Effector memory CD8-positive, alpha-beta T cell (primary cell): ENCODE measurements at regions not wholly inside any gene's neighbourhood (a gene's known extent, or its start where the extent isn't known, plus 50 kb on each side); places are given as distances from the start of the nearest gene placed in this dataset.

ENCODE experiments used
- ATAC-seq: fragments of 150-1000 bp; cut with Tn5 transposase; replicated peaks from 2 replicates; pipeline ENCODE4 v1.10.0; 2021; ENCODE audit warnings: mild to moderate bottlenecking, moderate library complexity
- DNase-seq, 3 experiments: peaks; one replicate each; pipeline ENCODE4 v3.0.0; 2021
- H3K27ac Mint-ChIP-seq, 2 donors: one replicate each; pipeline ENCODE4 v1.8.0; 2022; ENCODE audit warnings: mild to moderate bottlenecking in 2 of 2, mixed read lengths in 2 of 2, moderate library complexity in 2 of 2
- H3K27me3 Mint-ChIP-seq, 2 donors: one replicate each; pipeline ENCODE4 v1.8.0; 2022; ENCODE audit warnings: mixed read lengths in 2 of 2
- H3K36me3 Mint-ChIP-seq: one replicate; pipeline ENCODE4 v1.8.0; 2022; ENCODE audit warnings: mild to moderate bottlenecking, moderate library complexity, mixed read lengths; ENCODE audit not compliant: insufficient read depth
- H3K4me1 Mint-ChIP-seq, 2 donors: one replicate each; pipeline ENCODE4 v1.8.0; 2022; ENCODE audit warnings: low read depth in 2 of 2, mixed read lengths in 2 of 2
- H3K4me3 Mint-ChIP-seq, 2 donors: one replicate each; pipeline ENCODE4 v1.8.0; 2022; ENCODE audit warnings: mild to moderate bottlenecking in 2 of 2, mixed read lengths in 2 of 2, moderate library complexity in 2 of 2
- H3K9me3 Mint-ChIP-seq, 2 donors: one replicate each; pipeline ENCODE4 v1.8.0; 2022; ENCODE audit warnings: mixed read lengths in 2 of 2

DNA sequence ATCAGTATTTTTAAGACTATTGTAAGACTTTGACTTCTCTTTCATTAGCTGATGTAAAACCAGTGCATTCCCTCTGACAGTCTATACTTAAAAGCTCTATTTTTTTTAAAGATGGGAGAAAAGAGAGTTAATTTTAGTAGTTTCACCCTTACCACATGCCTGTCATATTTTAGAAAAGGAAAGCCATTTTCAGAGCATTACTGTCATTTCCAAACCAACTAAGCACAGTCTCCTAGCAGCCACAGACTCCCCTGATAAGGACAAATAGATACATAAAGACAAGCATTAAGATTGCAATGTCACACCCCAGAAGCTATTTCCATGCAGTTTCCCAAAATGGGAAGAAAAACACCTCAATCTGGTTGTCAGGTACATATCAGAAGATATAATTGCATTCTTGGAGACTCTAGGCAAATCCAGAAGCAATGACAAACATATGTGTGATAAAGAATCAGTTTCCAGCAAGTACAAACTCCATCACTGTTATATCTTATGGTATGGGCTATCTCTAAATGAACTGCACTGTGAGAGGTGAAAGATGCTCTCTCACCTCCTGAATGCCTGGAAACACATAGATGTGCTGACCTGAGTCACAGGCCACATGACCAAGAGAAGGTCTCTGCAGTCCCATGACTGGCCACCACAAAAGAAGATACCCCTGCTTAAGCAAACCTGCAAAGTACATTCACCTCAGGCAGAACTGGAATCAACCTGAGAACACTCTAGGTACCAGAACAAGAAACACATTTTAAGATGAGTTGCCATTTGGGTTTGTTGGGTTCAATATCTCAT is 303.3 kb downstream of the POU4F1 start:
- Mint-ChIP-seq H3K27ac (no peak overlapping the region), H3K9me3 (no peaks in the 10 kb centered on the region), H3K4me1 (no peaks in the 10 kb centered on the region), H3K4me3 (no peak overlapping the region), H3K36me3 (no peaks in the 10 kb centered on the region), H3K27me3 (no peaks in the 10 kb centered on the region)
- no peak for DNase-seq
- no peak for ATAC-seq

- no peaks in the 10 kb centered on the region for H3K27me3 Mint-ChIP-seq
These were observed 304.7 kb downstream of the POU4F1 start for GRCh38 chr13:78298657-78299056.

GRCh38 chr13:78286748-78287147 is 316.6 kb downstream of the POU4F1 start:
- peaks cover 6 to 7% of the 10 kb centered on the region in 2 donors for H3K9me3 Mint-ChIP-seq
- no peaks in the 10 kb centered on the region for H3K27me3 Mint-ChIP-seq
- no peak for ATAC-seq
- no peak for DNase-seq
- H3K4me3 Mint-ChIP-seq = no peak overlapping the region
- no peaks in the 10 kb centered on the region for H3K36me3 Mint-ChIP-seq
- no peaks in the 10 kb centered on the region for H3K4me1 Mint-ChIP-seq
- no peak overlapping the region for H3K27ac Mint-ChIP-seq

More at GRCh38 chr13:78298657-78299056, 304.7 kb downstream of the POU4F1 start:
- Mint-ChIP-seq H3K36me3 (no peaks in the 10 kb centered on the region), H3K27ac (no peak overlapping the region), H3K4me1 (no peaks in the 10 kb centered on the region), H3K9me3 (no peaks in the 10 kb centered on the region), H3K4me3 (no peak overlapping the region)
- ATAC-seq (no peak), DNase-seq (no peak)

DNA sequence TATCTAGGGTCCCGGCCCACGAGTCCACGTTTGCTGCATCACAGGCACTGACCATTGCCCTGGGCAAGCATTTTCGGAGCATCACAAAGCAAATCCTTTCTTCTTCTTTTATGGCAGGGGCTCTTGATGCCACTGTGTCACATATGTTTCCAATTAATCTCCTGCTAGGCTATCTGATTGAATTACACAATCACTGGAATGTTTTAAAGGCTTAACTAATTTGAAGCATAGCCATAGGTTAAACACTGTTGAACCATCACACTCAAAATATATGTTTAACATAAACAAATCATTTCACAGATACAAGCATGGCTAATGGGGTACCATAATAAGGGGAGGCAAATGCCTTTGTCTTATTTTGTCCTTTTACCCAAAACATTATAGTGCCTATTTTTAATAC is 338.3 kb downstream of the POU4F1 start:
- ATAC-seq (no peak), DNase-seq (no peak)
- Mint-ChIP-seq H3K9me3 (no peaks in the 10 kb centered on the region), H3K4me3 (no peak overlapping the region), H3K4me1 (no peaks in the 10 kb centered on the region), H3K27me3 (no peaks in the 10 kb centered on the region), H3K36me3 (no peaks in the 10 kb centered on the region), H3K27ac (no peak overlapping the region)

- no peak overlapping the region for H3K27ac Mint-ChIP-seq
- no peak for ATAC-seq
- H3K27me3 Mint-ChIP-seq = no peaks in the 10 kb centered on the region
These were observed 339.7 kb upstream of the EDNRB start for GRCh38 chr13:78258304-78258703.

GRCh38 chr13:78256484-78256883 is 337.9 kb upstream of the EDNRB start:
- no peak overlapping the region for H3K4me3 Mint-ChIP-seq
- H3K9me3 Mint-ChIP-seq = no peaks in the 10 kb centered on the region
- H3K36me3 Mint-ChIP-seq = no peaks in the 10 kb centered on the region
- H3K27me3 Mint-ChIP-seq = no peaks in the 10 kb centered on the region
- H3K4me1 Mint-ChIP-seq = no peaks in the 10 kb centered on the region
- DNase-seq (no peak), ATAC-seq (no peak)
- H3K27ac Mint-ChIP-seq = no peak overlapping the region

More at GRCh38 chr13:78258304-78258703, 339.7 kb upstream of the EDNRB start:
- no peaks in the 10 kb centered on the region for H3K4me1 Mint-ChIP-seq
- H3K4me3 Mint-ChIP-seq = no peak overlapping the region
- no peak for DNase-seq
- no peaks in the 10 kb centered on the region for H3K36me3 Mint-ChIP-seq
- no peaks in the 10 kb centered on the region for H3K9me3 Mint-ChIP-seq

DNA sequence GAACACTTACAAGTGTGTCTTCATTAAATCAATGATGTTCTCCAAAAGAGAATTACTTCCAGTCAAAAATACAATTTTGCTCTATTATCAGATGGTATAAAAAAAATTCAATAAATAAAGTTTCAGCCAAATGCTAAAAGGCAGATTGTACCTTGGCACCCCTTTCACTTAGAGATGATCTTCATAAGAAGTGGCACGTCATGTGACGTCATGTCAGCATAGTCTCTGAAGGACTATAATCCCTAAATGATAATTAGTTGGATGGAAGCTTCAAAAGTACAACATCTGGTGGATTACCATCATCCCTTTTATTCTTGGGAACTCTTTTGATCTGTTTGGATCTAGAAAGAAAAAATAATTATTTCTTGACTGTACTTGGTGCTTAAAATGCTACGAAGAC is 335.5 kb upstream of the EDNRB start:
- no peak for DNase-seq
- no peak for ATAC-seq
- H3K4me1 Mint-ChIP-seq = no peaks in the 10 kb centered on the region
- no peaks in the 10 kb centered on the region for H3K36me3 Mint-ChIP-seq
- no peaks in the 10 kb centered on the region for H3K27me3 Mint-ChIP-seq
- H3K9me3 Mint-ChIP-seq = no peaks in the 10 kb centered on the region
- H3K27ac Mint-ChIP-seq = no peak overlapping the region
- no peak overlapping the region for H3K4me3 Mint-ChIP-seq

DNA sequence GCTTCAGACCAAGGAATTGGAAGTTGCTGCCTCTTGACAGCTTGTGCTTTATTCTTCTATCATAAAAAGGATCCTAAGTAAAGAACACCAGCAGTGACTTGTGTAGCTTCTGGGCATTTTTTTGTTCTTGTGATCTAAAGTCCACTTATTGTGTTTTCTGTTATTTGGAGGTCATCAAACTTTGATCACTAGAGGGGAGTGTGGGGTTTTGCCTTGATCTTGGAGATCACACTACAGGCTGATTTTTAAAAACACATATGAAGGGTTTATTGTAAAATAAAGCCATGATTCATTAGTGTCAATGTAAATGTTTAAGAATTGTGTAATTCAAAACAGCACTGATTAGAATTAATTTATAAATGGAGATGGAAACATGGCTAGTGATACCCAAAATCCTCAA is 328.7 kb upstream of the EDNRB start:
- ATAC-seq (no peak), DNase-seq (no peak)
- Mint-ChIP-seq H3K4me1 (no peaks in the 10 kb centered on the region), H3K4me3 (no peak overlapping the region), H3K36me3 (no peaks in the 10 kb centered on the region), H3K27ac (no peak overlapping the region), H3K27me3 (no peaks in the 10 kb centered on the region), H3K9me3 (no peaks in the 10 kb centered on the region)

DNA sequence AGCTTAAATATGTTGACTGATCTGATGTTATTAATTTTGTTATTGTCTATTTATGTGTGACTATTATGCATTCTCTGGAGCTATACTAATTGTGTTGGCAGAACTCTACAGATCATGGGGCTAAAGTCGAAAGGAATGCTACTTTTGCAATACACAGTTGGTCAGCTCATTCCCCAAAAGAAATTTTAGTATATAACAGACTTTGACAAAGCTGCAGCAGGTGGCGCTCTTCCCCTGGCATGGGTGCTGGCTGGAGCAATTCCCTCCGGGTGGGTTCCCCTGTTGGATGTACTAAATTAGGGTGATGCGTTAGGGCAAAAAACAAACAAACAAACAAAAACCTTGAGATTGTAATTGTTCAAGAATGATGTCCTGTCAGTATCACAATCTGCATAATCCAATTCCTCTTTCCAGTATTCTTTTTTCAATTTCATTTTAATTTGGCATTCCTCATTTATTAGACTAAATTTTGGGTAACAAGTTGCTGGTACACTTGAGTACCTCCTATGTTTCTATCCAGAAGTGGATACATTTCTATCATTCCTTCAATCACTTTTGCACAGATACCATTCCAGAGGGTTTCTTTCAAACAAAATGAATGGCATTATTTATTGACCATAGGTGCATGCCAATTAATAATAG is 322.8 kb upstream of the EDNRB start:
- Mint-ChIP-seq H3K27me3 (no peaks in the 10 kb centered on the region), H3K36me3 (no peaks in the 10 kb centered on the region), H3K4me1 (no peaks in the 10 kb centered on the region), H3K4me3 (no peak overlapping the region), H3K9me3 (peaks cover 0 to 1% of the 10 kb centered on the region in 2 donors), H3K27ac (no peak overlapping the region)
- DNase-seq (no peak), ATAC-seq (no peak)

DNA sequence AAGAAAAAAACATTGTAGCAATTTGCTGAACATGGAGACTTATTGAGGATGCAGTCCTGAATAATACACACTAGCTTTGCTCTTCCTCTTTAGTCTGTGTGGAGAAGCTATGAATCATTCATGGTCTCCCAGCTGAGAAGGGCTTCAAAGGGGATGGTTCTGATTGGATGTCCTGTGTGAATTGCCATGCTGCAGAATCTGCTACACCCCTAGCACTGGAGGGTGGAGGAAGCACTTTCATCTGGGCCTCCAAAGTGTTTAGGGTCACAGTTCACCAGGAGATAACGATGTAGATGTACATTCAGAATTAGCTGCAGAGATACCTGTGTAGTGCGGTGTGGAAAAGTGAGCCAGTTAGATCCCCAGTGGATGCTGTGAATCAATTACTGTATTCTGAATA is 321.1 kb upstream of the EDNRB start:
- Mint-ChIP-seq H3K9me3 (peaks cover 0 to 1% of the 10 kb centered on the region in 2 donors), H3K4me1 (no peaks in the 10 kb centered on the region), H3K4me3 (no peak overlapping the region), H3K27ac (no peak overlapping the region), H3K36me3 (no peaks in the 10 kb centered on the region), H3K27me3 (no peaks in the 10 kb centered on the region)
- ATAC-seq = no peak
- no peak for DNase-seq

DNA sequence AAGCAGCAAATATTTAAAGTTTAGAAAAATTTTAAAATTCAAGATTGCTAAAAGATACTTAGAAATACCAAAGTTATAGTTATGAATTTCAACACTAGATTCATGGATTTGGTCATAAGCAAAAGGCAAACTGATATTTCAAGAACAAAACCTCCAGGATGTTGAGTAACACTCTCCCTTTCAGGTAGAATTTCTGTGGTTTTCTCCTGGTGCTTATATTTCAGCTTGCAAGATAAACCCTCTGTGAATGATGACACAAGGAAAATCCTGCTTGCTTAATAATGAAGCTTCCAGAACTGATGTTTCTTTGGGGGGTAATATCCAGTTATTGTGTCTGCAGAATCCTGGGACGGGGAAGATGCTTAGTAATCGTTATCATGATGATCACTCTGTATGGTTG is 320.3 kb upstream of the EDNRB start:
- Mint-ChIP-seq H3K27ac (no peak overlapping the region), H3K4me3 (no peak overlapping the region), H3K9me3 (peaks cover 0 to 3% of the 10 kb centered on the region in 2 donors), H3K36me3 (no peaks in the 10 kb centered on the region), H3K4me1 (no peaks in the 10 kb centered on the region), H3K27me3 (no peaks in the 10 kb centered on the region)
- DNase-seq (no peak), ATAC-seq (no peak)

- Mint-ChIP-seq H3K27ac (no peak overlapping the region), H3K9me3 (no peaks in the 10 kb centered on the region), H3K36me3 (no peaks in the 10 kb centered on the region), H3K4me3 (no peak overlapping the region), H3K27me3 (no peaks in the 10 kb centered on the region), H3K4me1 (no peaks in the 10 kb centered on the region)
- no peak for ATAC-seq
- DNase-seq = no peak
These were observed 310.3 kb upstream of the EDNRB start for GRCh38 chr13:78228940-78229339.

GRCh38 chr13:78228211-78228610 is 309.6 kb upstream of the EDNRB start:
- no peak for ATAC-seq
- Mint-ChIP-seq H3K4me1 (no peaks in the 10 kb centered on the region), H3K27me3 (no peaks in the 10 kb centered on the region), H3K27ac (no peak overlapping the region), H3K4me3 (no peak overlapping the region), H3K9me3 (no peaks in the 10 kb centered on the region), H3K36me3 (no peaks in the 10 kb centered on the region)
- no peak for DNase-seq

DNA sequence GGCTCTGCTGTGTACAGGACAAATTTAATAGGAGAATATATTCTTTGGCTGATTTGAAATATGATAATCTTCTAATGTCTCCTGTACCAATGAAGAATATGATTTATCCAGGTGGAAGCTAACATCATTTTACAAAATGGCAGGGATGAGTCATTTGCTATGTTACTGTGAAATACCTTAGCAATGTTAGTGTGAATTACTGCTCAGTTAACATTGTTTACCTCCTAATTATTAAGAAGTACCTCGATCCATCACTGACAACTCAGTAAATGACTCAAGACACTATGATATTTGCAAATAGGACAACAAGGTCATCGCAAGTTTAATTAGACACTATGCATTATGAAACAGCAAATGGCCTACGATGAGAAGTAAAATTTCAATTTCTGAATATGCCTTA is 309.1 kb upstream of the EDNRB start:
- no peak for DNase-seq
- Mint-ChIP-seq H3K27ac (no peak overlapping the region), H3K4me3 (no peak overlapping the region), H3K27me3 (no peaks in the 10 kb centered on the region), H3K9me3 (no peaks in the 10 kb centered on the region), H3K36me3 (no peaks in the 10 kb centered on the region), H3K4me1 (no peaks in the 10 kb centered on the region)
- ATAC-seq = no peak
